IMR-90 (cell line): ENCODE measurements at regions not wholly inside any gene's neighbourhood (a gene's known extent, or its start where the extent isn't known, plus 50 kb on each side); places are given as distances from the start of the nearest gene placed in this dataset.

Source experiments
- ATAC-seq: fragments of 200-7000 bp; cut with Tn5 transposase; 2 replicates; pipeline ENCODE4 v1.9.1; 2020; ENCODE audit warnings: low read depth, mild to moderate bottlenecking, moderate library complexity
- BruUV-seq: library from RNA; stranded (reverse); fragments of 400-500 nt; replicated peaks from 2 replicates; lab custom pipeline; 2021; lab: Mats Ljungman, UMichigan
- CTCF ChIA-PET: fragments of 300-600 bp; formaldehyde crosslinking; extraction: SDS; loops from one replicate; lab custom pipeline; 2021; ENCODE audit warnings: antibody characterized with exemption; lab: Yijun Ruan, JAX
- POLR2A ChIA-PET: fragments of 300-600 bp; sonication (Branson Sonifier 250); formaldehyde crosslinking; loops from one replicate; lab custom pipeline; 2022; ENCODE audit warnings: antibody characterized with exemption; ENCODE audit not compliant: unreplicated experiment; lab: Charles Lee
- DNase-seq: peaks from one replicate; pipeline ENCODE4 v3.0.0; 2013
- H2AFZ ChIP-seq: replicated peaks from 2 replicates; pipeline ENCODE3; 2013; ENCODE audit warnings: low read length, mild to moderate bottlenecking; ENCODE audit not compliant: poor library complexity
- H2AK5ac ChIP-seq: 2 replicates; pipeline ENCODE4 v1.6.1; 2013; ENCODE audit warnings: low read depth, low read length, inconsistent platforms
- H2AK9ac ChIP-seq: replicated peaks from 2 replicates; pipeline ENCODE3; 2013; ENCODE audit warnings: mild to moderate bottlenecking, low read depth, low read length, moderate library complexity; ENCODE audit not compliant: poor library complexity
- H2BK120ac ChIP-seq: 2 replicates; pipeline ENCODE4 v1.6.1; 2013; ENCODE audit warnings: low read depth, low read length, inconsistent platforms
- H2BK15ac ChIP-seq: 3 replicates; pipeline ENCODE4 v1.6.1; 2013; ENCODE audit warnings: low read depth, low read length, inconsistent platforms
- H2BK20ac ChIP-seq: 2 replicates; pipeline ENCODE4 v1.6.1; 2013; ENCODE audit warnings: low read depth, mild to moderate bottlenecking, inconsistent platforms, low read length, moderate library complexity
- H2BK5ac ChIP-seq: 2 replicates; pipeline ENCODE4 v1.6.1; 2013; ENCODE audit warnings: mild to moderate bottlenecking, low read depth, low read length, inconsistent platforms; ENCODE audit not compliant: poor library complexity, severe bottlenecking
- H3K14ac ChIP-seq: replicated peaks from 2 replicates; pipeline ENCODE4 v1.6.1; 2013; ENCODE audit warnings: low read depth, low read length, inconsistent platforms
- H3K18ac ChIP-seq: 2 replicates; pipeline ENCODE4 v1.6.1; 2013; ENCODE audit warnings: low read depth, low read length, control low read depth
- H3K23ac ChIP-seq: 2 replicates; pipeline ENCODE4 v1.6.1; 2013; ENCODE audit warnings: low read depth, low read length, inconsistent platforms
- H3K27ac ChIP-seq: 2 replicates; pipeline ENCODE4 v1.5.1; 2013; ENCODE audit warnings: mild to moderate bottlenecking, control low read depth, low read length; ENCODE audit not compliant: insufficient read depth
- H3K27me3 ChIP-seq: 2 replicates; pipeline ENCODE4 v1.6.1; 2013; ENCODE audit warnings: low read length; ENCODE audit not compliant: control insufficient read depth, insufficient read depth
- H3K36me3 ChIP-seq: 2 replicates; pipeline ENCODE4 v1.6.1; 2013; ENCODE audit warnings: low read length, mixed read lengths; ENCODE audit not compliant: control insufficient read depth, insufficient read depth
- H3K4ac ChIP-seq: 2 replicates; pipeline ENCODE4 v1.6.1; 2013; ENCODE audit warnings: low read depth, low read length, inconsistent platforms
- H3K4me1 ChIP-seq: 2 replicates; pipeline ENCODE4 v1.6.1; 2013; ENCODE audit warnings: low read length, mixed read lengths; ENCODE audit not compliant: control insufficient read depth, insufficient read depth
- H3K4me2 ChIP-seq: 2 replicates; pipeline ENCODE4 v1.6.1; 2013; ENCODE audit warnings: low read depth, mild to moderate bottlenecking, control low read depth, low read length, moderate library complexity
- H3K4me3 ChIP-seq: 2 replicates; pipeline ENCODE4 v1.5.1; 2013; ENCODE audit warnings: low read depth, mild to moderate bottlenecking, control low read depth, low read length, moderate library complexity; ENCODE audit not compliant: insufficient read depth
- H3K56ac ChIP-seq: 2 replicates; pipeline ENCODE4 v1.6.1; 2013; ENCODE audit warnings: low read length, inconsistent platforms; ENCODE audit not compliant: insufficient read depth; ENCODE audit errors: extremely low read depth
- H3K79me1 ChIP-seq, 2 experiments: 2 replicates each; pipeline ENCODE4 v1.6.1; 2013; ENCODE audit warnings: low read length in 2 of 2, inconsistent platforms in 1 of 2, low read depth in 1 of 2
- H3K9ac ChIP-seq: 2 replicates; pipeline ENCODE4 v1.6.1; 2013; ENCODE audit warnings: low read depth, low read length, control low read depth
- H3K9me1 ChIP-seq: 2 replicates; pipeline ENCODE4 v1.6.1; 2013; ENCODE audit warnings: low read length, inconsistent platforms; ENCODE audit not compliant: insufficient read depth
- H3K9me3 ChIP-seq: 2 replicates; pipeline ENCODE4 v1.6.1; 2013; ENCODE audit warnings: low read length; ENCODE audit not compliant: control insufficient read depth, insufficient read depth
- H4K20me1 ChIP-seq: 2 replicates; pipeline ENCODE4 v1.6.1; 2013; ENCODE audit warnings: low read length, inconsistent platforms; ENCODE audit not compliant: insufficient read depth
- H4K5ac ChIP-seq: 2 replicates; pipeline ENCODE4 v1.6.1; 2013; ENCODE audit warnings: mild to moderate bottlenecking, low read depth, low read length, control low read depth
- H4K8ac ChIP-seq, 2 experiments: 2 replicates each; pipeline ENCODE4 v1.6.1; 2013; ENCODE audit warnings: low read depth in 2 of 2, low read length in 2 of 2, control low read depth in 1 of 2, inconsistent platforms in 1 of 2
- H4K91ac ChIP-seq: 2 replicates; pipeline ENCODE4 v1.6.1; 2013; ENCODE audit warnings: low read depth, low read length, inconsistent platforms; ENCODE audit not compliant: insufficient read depth
- ELK1 ChIP-seq: fragments of 150-350 bp; IDR thresholded peaks from 2 replicates; pipeline ENCODE4 v1.6.1; 2016; ENCODE audit warnings: low read depth, mild to moderate bottlenecking, low read length, moderate library complexity, borderline replicate concordance
- WGBS, 2 experiments: methylation state at CpG; one replicate each; pipeline versions ENCODE4 v1.1.5 to v1.1.7; 2013; ENCODE audit warnings: missing lambda C conversion rate in 2 of 2; ENCODE audit not compliant: insufficient read length in 1 of 2; ENCODE audit errors: extremely low coverage in 2 of 2; 5-methylcytosine and 5-hydroxymethylcytosine counted together
- dilution Hi-C: fragments of 300-500 bp; cut with HindIII; formaldehyde crosslinking; loops from one replicate; pipeline ENCODE4 v1.14.3; 2018; ENCODE audit warnings: low sequenced_read_pairs; ENCODE audit not compliant: unreplicated experiment
- in situ Hi-C: fragments of 300-500 bp; cut with MboI; formaldehyde crosslinking; loops from 3 replicates; pipeline ENCODE4 v1.14.3; 2019; ENCODE audit warnings: low sequenced_read_pairs, inconsistent platforms, mixed read lengths
- intact Hi-C: fragments of 100-400 bp; cut with micrococcal nuclease; formaldehyde crosslinking; loops from 2 replicates; pipeline ENCODE4 v1.10.0; 2022

DNA sequence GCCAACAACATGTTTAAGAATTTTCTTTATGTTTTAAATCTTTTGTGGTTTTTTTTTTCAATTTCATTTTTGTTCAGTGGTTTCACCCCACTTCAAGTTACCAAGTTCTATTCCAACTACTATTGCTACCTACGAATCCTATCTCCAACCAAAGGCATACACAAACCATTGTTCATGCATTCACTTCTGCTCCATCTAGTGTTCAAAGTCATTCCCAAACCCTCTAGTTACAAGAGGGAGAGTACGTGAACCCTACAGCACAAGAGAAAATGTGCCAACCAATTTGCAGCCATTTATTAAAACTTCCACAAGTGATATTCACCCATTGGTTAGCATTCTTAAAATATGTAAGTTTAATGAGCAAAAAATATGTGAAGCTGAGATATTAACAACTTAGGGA is 295.1 kb upstream of the KYNU start:
- no peaks in the 10 kb centered on the region for H3K9me3 ChIP-seq
- intact Hi-C loops, result no loop called here
- no peak overlapping the region for H4K91ac ChIP-seq
- no peak overlapping the region for H2BK15ac ChIP-seq
- H4K5ac ChIP-seq, result no peak overlapping the region
- H4K8ac ChIP-seq, result no peak overlapping the region
- H3K27me3 ChIP-seq, result peaks cover 2% of the 10 kb centered on the region; the same call in 1 of the 2 replicates
- no peaks in the 10 kb centered on the region for H3K9me1 ChIP-seq
- in situ Hi-C loops, result no loop called here
- no peak overlapping the region for H3K56ac ChIP-seq
- TF ChIP-seq ELK1, result no peak
- POLR2A ChIA-PET, result no interaction called here
- ATAC-seq (no peak), DNase-seq (no peak)
- WGBS, 2 experiments, result no CpG with 5 or more reads among the region's 2 CpGs
- dilution Hi-C loops, result no loop called here
- CTCF ChIA-PET, result no interaction called here
- no peak overlapping the region for H3K4ac ChIP-seq
- no peak overlapping the region for H3K27ac ChIP-seq
- no peak overlapping the region for H3K9ac ChIP-seq
- no TSS peak for BruUV-seq
- no peak overlapping the region for H3K14ac ChIP-seq
- no peaks in the 10 kb centered on the region for H4K20me1 ChIP-seq
- no peak overlapping the region for H2AK9ac ChIP-seq
- no peak overlapping the region for H3K23ac ChIP-seq
- no peaks in the 10 kb centered on the region for H3K36me3 ChIP-seq
- H3K18ac ChIP-seq, result no peak overlapping the region
- H2AK5ac ChIP-seq, result no peak overlapping the region
- no peaks in the 10 kb centered on the region for H3K4me1 ChIP-seq
- no peak overlapping the region for H3K4me2 ChIP-seq
- no peak overlapping the region for H2AFZ ChIP-seq
- H3K4me3 ChIP-seq, result no peak overlapping the region
- H2BK120ac ChIP-seq, result no peak overlapping the region
- H2BK5ac ChIP-seq, result no peak overlapping the region
- H3K79me1 ChIP-seq, result no peaks in the 10 kb centered on the region
- no peak overlapping the region for H2BK20ac ChIP-seq
